IMR-90 (cell line): ENCODE measurements at regions not wholly inside any gene's neighbourhood (a gene's known extent, or its start where the extent isn't known, plus 50 kb on each side); places are given as distances from the start of the nearest gene placed in this dataset.

Source experiments
- ATAC-seq: fragments of 200-7000 bp; cut with Tn5 transposase; 2 replicates; pipeline ENCODE4 v1.9.1; 2020; ENCODE audit warnings: low read depth, mild to moderate bottlenecking, moderate library complexity
- BruUV-seq: library from RNA; stranded (reverse); fragments of 400-500 nt; replicated peaks from 2 replicates; lab custom pipeline; 2021; lab: Mats Ljungman, UMichigan
- CTCF ChIA-PET: fragments of 300-600 bp; formaldehyde crosslinking; extraction: SDS; loops from one replicate; lab custom pipeline; 2021; ENCODE audit warnings: antibody characterized with exemption; lab: Yijun Ruan, JAX
- POLR2A ChIA-PET: fragments of 300-600 bp; sonication (Branson Sonifier 250); formaldehyde crosslinking; loops from one replicate; lab custom pipeline; 2022; ENCODE audit warnings: antibody characterized with exemption; ENCODE audit not compliant: unreplicated experiment; lab: Charles Lee
- DNase-seq: peaks from one replicate; pipeline ENCODE4 v3.0.0; 2013
- H2AFZ ChIP-seq: replicated peaks from 2 replicates; pipeline ENCODE3; 2013; ENCODE audit warnings: low read length, mild to moderate bottlenecking; ENCODE audit not compliant: poor library complexity
- H2AK5ac ChIP-seq: 2 replicates; pipeline ENCODE4 v1.6.1; 2013; ENCODE audit warnings: low read depth, low read length, inconsistent platforms
- H2AK9ac ChIP-seq: replicated peaks from 2 replicates; pipeline ENCODE3; 2013; ENCODE audit warnings: mild to moderate bottlenecking, low read depth, low read length, moderate library complexity; ENCODE audit not compliant: poor library complexity
- H2BK120ac ChIP-seq: 2 replicates; pipeline ENCODE4 v1.6.1; 2013; ENCODE audit warnings: low read depth, low read length, inconsistent platforms
- H2BK15ac ChIP-seq: 3 replicates; pipeline ENCODE4 v1.6.1; 2013; ENCODE audit warnings: low read depth, low read length, inconsistent platforms
- H2BK20ac ChIP-seq: 2 replicates; pipeline ENCODE4 v1.6.1; 2013; ENCODE audit warnings: low read depth, mild to moderate bottlenecking, inconsistent platforms, low read length, moderate library complexity
- H2BK5ac ChIP-seq: 2 replicates; pipeline ENCODE4 v1.6.1; 2013; ENCODE audit warnings: mild to moderate bottlenecking, low read depth, low read length, inconsistent platforms; ENCODE audit not compliant: poor library complexity, severe bottlenecking
- H3K14ac ChIP-seq: replicated peaks from 2 replicates; pipeline ENCODE4 v1.6.1; 2013; ENCODE audit warnings: low read depth, low read length, inconsistent platforms
- H3K18ac ChIP-seq: 2 replicates; pipeline ENCODE4 v1.6.1; 2013; ENCODE audit warnings: low read depth, low read length, control low read depth
- H3K23ac ChIP-seq: 2 replicates; pipeline ENCODE4 v1.6.1; 2013; ENCODE audit warnings: low read depth, low read length, inconsistent platforms
- H3K27ac ChIP-seq: 2 replicates; pipeline ENCODE4 v1.5.1; 2013; ENCODE audit warnings: mild to moderate bottlenecking, control low read depth, low read length; ENCODE audit not compliant: insufficient read depth
- H3K27me3 ChIP-seq: 2 replicates; pipeline ENCODE4 v1.6.1; 2013; ENCODE audit warnings: low read length; ENCODE audit not compliant: control insufficient read depth, insufficient read depth
- H3K36me3 ChIP-seq: 2 replicates; pipeline ENCODE4 v1.6.1; 2013; ENCODE audit warnings: low read length, mixed read lengths; ENCODE audit not compliant: control insufficient read depth, insufficient read depth
- H3K4ac ChIP-seq: 2 replicates; pipeline ENCODE4 v1.6.1; 2013; ENCODE audit warnings: low read depth, low read length, inconsistent platforms
- H3K4me1 ChIP-seq: 2 replicates; pipeline ENCODE4 v1.6.1; 2013; ENCODE audit warnings: low read length, mixed read lengths; ENCODE audit not compliant: control insufficient read depth, insufficient read depth
- H3K4me2 ChIP-seq: 2 replicates; pipeline ENCODE4 v1.6.1; 2013; ENCODE audit warnings: low read depth, mild to moderate bottlenecking, control low read depth, low read length, moderate library complexity
- H3K4me3 ChIP-seq: 2 replicates; pipeline ENCODE4 v1.5.1; 2013; ENCODE audit warnings: low read depth, mild to moderate bottlenecking, control low read depth, low read length, moderate library complexity; ENCODE audit not compliant: insufficient read depth
- H3K56ac ChIP-seq: 2 replicates; pipeline ENCODE4 v1.6.1; 2013; ENCODE audit warnings: low read length, inconsistent platforms; ENCODE audit not compliant: insufficient read depth; ENCODE audit errors: extremely low read depth
- H3K79me1 ChIP-seq, 2 experiments: 2 replicates each; pipeline ENCODE4 v1.6.1; 2013; ENCODE audit warnings: low read length in 2 of 2, inconsistent platforms in 1 of 2, low read depth in 1 of 2
- H3K9ac ChIP-seq: 2 replicates; pipeline ENCODE4 v1.6.1; 2013; ENCODE audit warnings: low read depth, low read length, control low read depth
- H3K9me1 ChIP-seq: 2 replicates; pipeline ENCODE4 v1.6.1; 2013; ENCODE audit warnings: low read length, inconsistent platforms; ENCODE audit not compliant: insufficient read depth
- H3K9me3 ChIP-seq: 2 replicates; pipeline ENCODE4 v1.6.1; 2013; ENCODE audit warnings: low read length; ENCODE audit not compliant: control insufficient read depth, insufficient read depth
- H4K20me1 ChIP-seq: 2 replicates; pipeline ENCODE4 v1.6.1; 2013; ENCODE audit warnings: low read length, inconsistent platforms; ENCODE audit not compliant: insufficient read depth
- H4K5ac ChIP-seq: 2 replicates; pipeline ENCODE4 v1.6.1; 2013; ENCODE audit warnings: mild to moderate bottlenecking, low read depth, low read length, control low read depth
- H4K8ac ChIP-seq, 2 experiments: 2 replicates each; pipeline ENCODE4 v1.6.1; 2013; ENCODE audit warnings: low read depth in 2 of 2, low read length in 2 of 2, control low read depth in 1 of 2, inconsistent platforms in 1 of 2
- H4K91ac ChIP-seq: 2 replicates; pipeline ENCODE4 v1.6.1; 2013; ENCODE audit warnings: low read depth, low read length, inconsistent platforms; ENCODE audit not compliant: insufficient read depth
- CHD1 ChIP-seq: IDR thresholded peaks from 2 replicates; pipeline ENCODE4 v1.6.1; 2012; ENCODE audit warnings: low read depth, low read length, improper control_type of control experiment
- MAFK ChIP-seq: IDR thresholded peaks from 2 replicates; pipeline ENCODE4 v1.6.1; 2012; ENCODE audit warnings: low read depth, low read length, improper control_type of control experiment
- NFE2L2 ChIP-seq: fragments of 150-350 bp; IDR thresholded peaks from 2 replicates; pipeline ENCODE4 v1.6.1; 2016; ENCODE audit warnings: low read depth, mild to moderate bottlenecking, low read length
- RFX5 ChIP-seq: IDR thresholded peaks from 2 replicates; pipeline ENCODE4 v1.8.0; 2012; ENCODE audit warnings: low read depth, mild to moderate bottlenecking, low read length, moderate library complexity
- SMC3 ChIP-seq: fragments of 150-350 bp; IDR thresholded peaks from 2 replicates; pipeline ENCODE4 v1.6.1; 2016; ENCODE audit warnings: low read depth, mild to moderate bottlenecking, antibody characterized with exemption, low read length, moderate library complexity
- WGBS, 2 experiments: methylation state at CpG; one replicate each; pipeline versions ENCODE4 v1.1.5 to v1.1.7; 2013; ENCODE audit warnings: missing lambda C conversion rate in 2 of 2; ENCODE audit not compliant: insufficient read length in 1 of 2; ENCODE audit errors: extremely low coverage in 2 of 2; 5-methylcytosine and 5-hydroxymethylcytosine counted together
- dilution Hi-C: fragments of 300-500 bp; cut with HindIII; formaldehyde crosslinking; loops from one replicate; pipeline ENCODE4 v1.14.3; 2018; ENCODE audit warnings: low sequenced_read_pairs; ENCODE audit not compliant: unreplicated experiment
- in situ Hi-C: fragments of 300-500 bp; cut with MboI; formaldehyde crosslinking; loops from 3 replicates; pipeline ENCODE4 v1.14.3; 2019; ENCODE audit warnings: low sequenced_read_pairs, inconsistent platforms, mixed read lengths
- intact Hi-C: fragments of 100-400 bp; cut with micrococcal nuclease; formaldehyde crosslinking; loops from 2 replicates; pipeline ENCODE4 v1.10.0; 2022
- TF ChIP-seq, protein P1 (sequence below): fragments of 150-350 bp; IDR thresholded peaks from 2 replicates; pipeline ENCODE4 v1.6.1; 2017; ENCODE audit warnings: mild to moderate bottlenecking, antibody characterized with exemption, low read length, low read depth
- TF ChIP-seq, protein P2 (sequence below): conservative IDR thresholded peaks from 2 replicates; pipeline ENCODE4 v1.5.1; 2012; ENCODE audit warnings: mild to moderate bottlenecking, low read depth, low read length, improper control_type of control experiment
- TF ChIP-seq, protein P3 (sequence below): fragments of 150-350 bp; IDR thresholded peaks from 2 replicates; pipeline ENCODE4 v1.6.1; 2016; ENCODE audit warnings: low read depth, mild to moderate bottlenecking, low read length, moderate library complexity, borderline replicate concordance

DNA sequence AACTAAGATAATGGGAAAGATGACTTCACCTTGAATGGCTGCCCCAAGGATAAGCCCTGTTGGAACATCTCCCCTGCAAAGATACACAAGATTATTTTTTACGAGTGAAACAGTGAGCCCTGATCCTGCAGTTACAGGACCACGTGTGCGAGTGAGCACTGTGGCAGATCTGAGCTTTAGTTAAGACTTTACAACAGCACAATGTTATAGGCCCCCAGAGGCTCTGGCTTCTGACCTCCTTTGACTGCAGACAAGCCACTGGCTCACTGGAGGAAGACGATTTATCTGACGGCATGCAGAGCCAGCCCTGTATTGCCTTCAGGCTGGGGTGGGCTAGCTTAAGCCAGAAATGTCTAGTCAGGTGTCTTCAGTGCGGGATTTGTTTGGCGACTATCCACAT lies 174.4 kb downstream of the ARRDC4 start:
- ATAC-seq = no peak
- H3K18ac ChIP-seq = no peak overlapping the region
- H3K4me3 ChIP-seq = no peak overlapping the region

More for the DNA sequence above, 174.4 kb downstream of the ARRDC4 start:
- H2AFZ ChIP-seq = no peak overlapping the region
- intact Hi-C loops = no loop called here
- H2BK20ac ChIP-seq = no peak overlapping the region
- no peak overlapping the region for H4K8ac ChIP-seq
- H3K9ac ChIP-seq = no peak overlapping the region
- no peak overlapping the region for H4K91ac ChIP-seq
- H3K79me1 ChIP-seq = no peaks in the 10 kb centered on the region
- 83% methylated on average over 2 of the region's 7 CpGs; no CpG with 5 or more reads in 1 of the 2 experiments for WGBS, 2 experiments
- no peaks in the 10 kb centered on the region for H3K27me3 ChIP-seq
- dilution Hi-C loops = no loop called here
- TF ChIP-seq, protein P1, sequence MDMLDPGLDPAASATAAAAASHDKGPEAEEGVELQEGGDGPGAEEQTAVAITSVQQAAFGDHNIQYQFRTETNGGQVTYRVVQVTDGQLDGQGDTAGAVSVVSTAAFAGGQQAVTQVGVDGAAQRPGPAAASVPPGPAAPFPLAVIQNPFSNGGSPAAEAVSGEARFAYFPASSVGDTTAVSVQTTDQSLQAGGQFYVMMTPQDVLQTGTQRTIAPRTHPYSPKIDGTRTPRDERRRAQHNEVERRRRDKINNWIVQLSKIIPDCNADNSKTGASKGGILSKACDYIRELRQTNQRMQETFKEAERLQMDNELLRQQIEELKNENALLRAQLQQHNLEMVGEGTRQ = no peak
- TF ChIP-seq SMC3 (no peak), CHD1 (no peak), NFE2L2 (no peak), MAFK (no peak), RFX5 (no peak)
- TF ChIP-seq, protein P2, sequence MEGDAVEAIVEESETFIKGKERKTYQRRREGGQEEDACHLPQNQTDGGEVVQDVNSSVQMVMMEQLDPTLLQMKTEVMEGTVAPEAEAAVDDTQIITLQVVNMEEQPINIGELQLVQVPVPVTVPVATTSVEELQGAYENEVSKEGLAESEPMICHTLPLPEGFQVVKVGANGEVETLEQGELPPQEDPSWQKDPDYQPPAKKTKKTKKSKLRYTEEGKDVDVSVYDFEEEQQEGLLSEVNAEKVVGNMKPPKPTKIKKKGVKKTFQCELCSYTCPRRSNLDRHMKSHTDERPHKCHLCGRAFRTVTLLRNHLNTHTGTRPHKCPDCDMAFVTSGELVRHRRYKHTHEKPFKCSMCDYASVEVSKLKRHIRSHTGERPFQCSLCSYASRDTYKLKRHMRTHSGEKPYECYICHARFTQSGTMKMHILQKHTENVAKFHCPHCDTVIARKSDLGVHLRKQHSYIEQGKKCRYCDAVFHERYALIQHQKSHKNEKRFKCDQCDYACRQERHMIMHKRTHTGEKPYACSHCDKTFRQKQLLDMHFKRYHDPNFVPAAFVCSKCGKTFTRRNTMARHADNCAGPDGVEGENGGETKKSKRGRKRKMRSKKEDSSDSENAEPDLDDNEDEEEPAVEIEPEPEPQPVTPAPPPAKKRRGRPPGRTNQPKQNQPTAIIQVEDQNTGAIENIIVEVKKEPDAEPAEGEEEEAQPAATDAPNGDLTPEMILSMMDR = no peak
- TF ChIP-seq, protein P3, sequence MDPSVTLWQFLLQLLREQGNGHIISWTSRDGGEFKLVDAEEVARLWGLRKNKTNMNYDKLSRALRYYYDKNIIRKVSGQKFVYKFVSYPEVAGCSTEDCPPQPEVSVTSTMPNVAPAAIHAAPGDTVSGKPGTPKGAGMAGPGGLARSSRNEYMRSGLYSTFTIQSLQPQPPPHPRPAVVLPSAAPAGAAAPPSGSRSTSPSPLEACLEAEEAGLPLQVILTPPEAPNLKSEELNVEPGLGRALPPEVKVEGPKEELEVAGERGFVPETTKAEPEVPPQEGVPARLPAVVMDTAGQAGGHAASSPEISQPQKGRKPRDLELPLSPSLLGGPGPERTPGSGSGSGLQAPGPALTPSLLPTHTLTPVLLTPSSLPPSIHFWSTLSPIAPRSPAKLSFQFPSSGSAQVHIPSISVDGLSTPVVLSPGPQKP = no peak
- H3K9me1 ChIP-seq = no peaks in the 10 kb centered on the region
- H3K4ac ChIP-seq = no peak overlapping the region
- H2BK15ac ChIP-seq = no peak overlapping the region
- no peaks in the 10 kb centered on the region for H3K4me1 ChIP-seq
- no peak overlapping the region for H3K56ac ChIP-seq
- no peak overlapping the region for H3K27ac ChIP-seq
- H2AK5ac ChIP-seq = no peak overlapping the region
- no TSS peak for BruUV-seq
- H3K23ac ChIP-seq = no peak overlapping the region
- peaks cover 22% of the 10 kb centered on the region for H3K9me3 ChIP-seq
- H2AK9ac ChIP-seq = no peak overlapping the region
- H2BK5ac ChIP-seq = no peak overlapping the region
- H3K36me3 ChIP-seq = no peaks in the 10 kb centered on the region
- in situ Hi-C loops = no loop called here
- CTCF ChIA-PET = no interaction called here
- no peak overlapping the region for H3K14ac ChIP-seq
- no peak overlapping the region for H3K4me2 ChIP-seq
- H2BK120ac ChIP-seq = no peak overlapping the region
- H4K20me1 ChIP-seq = no peaks in the 10 kb centered on the region
- POLR2A ChIA-PET = no interaction called here
- DNase-seq = no peak
- no peak overlapping the region for H4K5ac ChIP-seq
